Occipital lobe (tissue), 1 donor: ENCODE measurements at regions not wholly inside any gene's neighbourhood (a gene's known extent, or its start where the extent isn't known, plus 50 kb on each side); places are given as distances from the start of the nearest gene placed in this dataset. TPM values are rescaled to one million over a fixed set of nuclear protein-coding genes. Genes with fewer than 3 reads are reported as not detected.

ENCODE experiments used
- small RNA-seq: library from RNA; depleted of rRNA; stranded (forward); fragments of <200 nt; gene quantifications from one replicate; pipeline ENCODE3, GENCODE V24; 2014

Small RNA genes lying in the stretch of these regions (small RNA-seq; reads per million reads assigned to genes)
- gene RNU6-1228P, result not detected
